Type B pancreatic cell (in vitro differentiated cells): ENCODE measurements at regions not wholly inside any gene's neighbourhood (a gene's known extent, or its start where the extent isn't known, plus 50 kb on each side); places are given as distances from the start of the nearest gene placed in this dataset.

ENCODE experiments used
- DNase-seq: peaks from one replicate; pipeline ENCODE4 v3.0.0; 2021; ENCODE audit warnings: mixed read lengths; ENCODE audit not compliant: unreplicated experiment; ENCODE audit errors: extremely low spot score
- H3K27ac Mint-ChIP-seq: 2 replicates; pipeline ENCODE4 v1.8.0; 2021; ENCODE audit warnings: mild to moderate bottlenecking, mixed read lengths
- H3K27me3 Mint-ChIP-seq: 2 replicates; pipeline ENCODE4 v1.8.0; 2021; ENCODE audit warnings: mixed read lengths
- H3K36me3 Mint-ChIP-seq: 2 replicates; pipeline ENCODE4 v1.8.0; 2021; ENCODE audit warnings: mixed read lengths
- H3K4me1 Mint-ChIP-seq: one replicate; pipeline ENCODE4 v1.8.0; 2021; ENCODE audit warnings: mixed read lengths; ENCODE audit not compliant: unreplicated experiment
- H3K4me3 Mint-ChIP-seq: 2 replicates; pipeline ENCODE4 v1.8.0; 2021; ENCODE audit warnings: mild to moderate bottlenecking, mixed read lengths
- H3K9me3 Mint-ChIP-seq: 2 replicates; pipeline ENCODE4 v1.8.0; 2021; ENCODE audit warnings: mixed read lengths
- TF ChIP-seq, protein P1 (sequence below): fragments of 200-600 bp; sonication (generic); conservative IDR thresholded peaks from 2 replicates; pipeline ENCODE4 v1.5.0; 2021; ENCODE audit warnings: antibody characterized with exemption, mild to moderate bottlenecking

DNA sequence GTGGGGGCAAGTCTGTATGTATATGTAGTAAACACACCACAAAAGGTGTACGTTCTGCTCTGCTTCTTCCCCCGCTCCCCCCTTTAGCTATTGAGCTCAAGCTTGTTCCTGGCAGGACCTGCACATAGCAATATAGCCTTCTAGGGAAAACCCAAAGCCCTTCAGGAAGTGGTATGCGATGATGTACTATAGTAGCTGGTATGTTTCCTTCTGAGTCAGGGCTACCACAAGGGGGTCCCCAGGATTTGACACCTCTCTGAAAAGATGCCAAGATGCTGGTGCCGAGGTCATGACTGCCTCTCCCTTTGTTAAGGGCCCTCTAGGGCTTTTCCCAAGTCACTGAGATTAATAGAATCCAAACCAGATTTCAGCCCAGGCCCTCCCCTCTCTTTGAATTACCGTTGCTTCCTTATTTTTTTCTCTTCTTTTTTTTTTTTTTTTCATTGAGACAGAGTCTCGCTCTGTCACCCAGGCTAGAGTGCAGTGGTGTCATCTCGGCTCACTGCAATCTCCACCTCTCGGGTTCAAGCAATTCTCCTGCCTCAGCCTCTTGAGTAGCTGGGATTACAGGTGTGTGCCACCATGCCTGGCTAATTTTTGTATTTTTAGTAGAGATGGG, 268.4 kb downstream of the ETS1 start:
- Mint-ChIP-seq H3K4me3 (no peak overlapping the region), H3K27me3 (no peaks in the 10 kb centered on the region), H3K36me3 (no peaks in the 10 kb centered on the region), H3K4me1 (no peaks in the 10 kb centered on the region), H3K9me3 (peaks cover 22% of the 10 kb centered on the region), H3K27ac (no peak overlapping the region)
- TF ChIP-seq, protein P1, sequence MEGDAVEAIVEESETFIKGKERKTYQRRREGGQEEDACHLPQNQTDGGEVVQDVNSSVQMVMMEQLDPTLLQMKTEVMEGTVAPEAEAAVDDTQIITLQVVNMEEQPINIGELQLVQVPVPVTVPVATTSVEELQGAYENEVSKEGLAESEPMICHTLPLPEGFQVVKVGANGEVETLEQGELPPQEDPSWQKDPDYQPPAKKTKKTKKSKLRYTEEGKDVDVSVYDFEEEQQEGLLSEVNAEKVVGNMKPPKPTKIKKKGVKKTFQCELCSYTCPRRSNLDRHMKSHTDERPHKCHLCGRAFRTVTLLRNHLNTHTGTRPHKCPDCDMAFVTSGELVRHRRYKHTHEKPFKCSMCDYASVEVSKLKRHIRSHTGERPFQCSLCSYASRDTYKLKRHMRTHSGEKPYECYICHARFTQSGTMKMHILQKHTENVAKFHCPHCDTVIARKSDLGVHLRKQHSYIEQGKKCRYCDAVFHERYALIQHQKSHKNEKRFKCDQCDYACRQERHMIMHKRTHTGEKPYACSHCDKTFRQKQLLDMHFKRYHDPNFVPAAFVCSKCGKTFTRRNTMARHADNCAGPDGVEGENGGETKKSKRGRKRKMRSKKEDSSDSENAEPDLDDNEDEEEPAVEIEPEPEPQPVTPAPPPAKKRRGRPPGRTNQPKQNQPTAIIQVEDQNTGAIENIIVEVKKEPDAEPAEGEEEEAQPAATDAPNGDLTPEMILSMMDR = no peak
- no peak for DNase-seq

DNA sequence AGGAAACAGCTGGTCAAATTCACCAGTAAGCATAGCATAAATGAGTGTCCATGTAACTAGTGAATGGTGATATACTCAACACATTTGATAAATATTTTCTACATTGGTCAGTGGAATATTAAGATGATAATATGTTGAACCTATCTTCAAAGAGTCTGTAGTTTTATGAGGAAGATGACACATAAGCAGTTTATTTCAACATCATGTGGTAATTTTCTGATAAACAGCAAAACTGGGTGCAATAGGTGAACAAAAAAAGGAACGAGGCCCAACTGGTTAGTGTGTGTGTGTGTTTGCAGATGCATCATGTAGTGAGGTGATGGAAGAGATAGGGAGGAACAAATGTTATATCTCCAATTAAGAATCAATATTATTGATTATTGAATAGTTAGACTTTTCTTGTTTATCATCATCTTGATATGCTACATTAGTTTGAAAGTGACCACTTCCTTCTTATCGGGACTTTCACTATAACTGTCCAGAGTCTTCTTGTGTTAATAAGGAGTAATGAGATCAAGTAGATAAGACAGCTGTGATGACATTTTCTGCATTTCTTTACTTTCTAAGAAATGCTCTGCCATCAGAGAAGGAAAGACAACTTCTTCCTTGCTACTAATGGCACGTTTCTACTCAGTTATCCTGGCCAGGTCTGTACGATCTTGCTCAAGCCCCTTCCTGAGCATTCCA, 270.7 kb downstream of the ETS1 start:
- no peak for DNase-seq
- Mint-ChIP-seq H3K36me3 (no peaks in the 10 kb centered on the region), H3K4me1 (no peaks in the 10 kb centered on the region), H3K27me3 (no peaks in the 10 kb centered on the region), H3K9me3 (peaks cover 24% of the 10 kb centered on the region), H3K4me3 (no peak overlapping the region), H3K27ac (no peak overlapping the region)
- TF ChIP-seq, protein P1 = no peak

DNA sequence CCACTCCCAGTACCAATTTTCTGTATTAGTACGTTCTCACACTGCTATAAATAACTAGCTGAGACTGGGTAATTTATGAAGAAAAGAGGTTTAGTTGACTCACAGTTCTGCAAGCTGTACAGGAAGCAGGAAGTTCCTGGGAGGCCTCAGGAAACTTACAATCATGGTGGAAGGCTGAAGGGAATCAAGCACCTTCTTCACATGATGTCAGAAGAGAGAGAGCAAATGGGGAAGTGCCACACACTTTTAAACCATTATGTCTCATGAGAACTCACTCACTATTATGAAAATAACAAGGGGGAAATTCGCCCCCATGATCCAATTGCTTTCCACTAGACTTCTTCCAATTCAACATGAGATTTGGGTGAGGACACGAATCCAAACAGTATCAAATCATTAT, 271.4 kb downstream of the ETS1 start:
- Mint-ChIP-seq H3K27me3 (no peaks in the 10 kb centered on the region), H3K27ac (no peak overlapping the region)

DNA sequence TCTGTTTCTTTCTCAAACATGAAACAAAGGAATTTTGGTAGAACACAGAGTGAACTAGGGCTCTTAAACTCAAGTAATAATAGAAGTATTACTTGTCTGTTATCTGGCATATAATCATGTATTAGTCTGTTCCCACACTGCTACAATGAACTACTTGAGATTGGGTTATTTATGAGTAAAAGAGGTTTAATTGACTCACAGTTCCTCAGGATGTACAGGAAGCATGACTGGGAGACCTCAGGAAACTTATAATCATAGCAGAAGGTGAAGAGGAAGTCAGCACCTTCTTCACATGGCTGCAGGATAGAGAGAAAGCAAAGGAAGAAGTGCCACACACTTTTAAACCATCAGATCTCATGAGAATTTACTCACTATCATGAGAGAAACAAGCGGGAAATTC, 273.4 kb downstream of the ETS1 start:
- no peaks in the 10 kb centered on the region for H3K36me3 Mint-ChIP-seq
- no peaks in the 10 kb centered on the region for H3K27me3 Mint-ChIP-seq
- DNase-seq = no peak
- H3K4me3 Mint-ChIP-seq = no peak overlapping the region
- peaks cover 6% of the 10 kb centered on the region for H3K4me1 Mint-ChIP-seq
- H3K9me3 Mint-ChIP-seq = peaks cover 20% of the 10 kb centered on the region
- TF ChIP-seq, protein P1 = no peak
- H3K27ac Mint-ChIP-seq = no peak overlapping the region

More for the DNA sequence above, 271.4 kb downstream of the ETS1 start:
- TF ChIP-seq, protein P1 = no peak
- H3K4me3 Mint-ChIP-seq = no peak overlapping the region
- no peaks in the 10 kb centered on the region for H3K36me3 Mint-ChIP-seq
- DNase-seq = no peak
- peaks cover 24% of the 10 kb centered on the region for H3K9me3 Mint-ChIP-seq
- no peaks in the 10 kb centered on the region for H3K4me1 Mint-ChIP-seq

DNA sequence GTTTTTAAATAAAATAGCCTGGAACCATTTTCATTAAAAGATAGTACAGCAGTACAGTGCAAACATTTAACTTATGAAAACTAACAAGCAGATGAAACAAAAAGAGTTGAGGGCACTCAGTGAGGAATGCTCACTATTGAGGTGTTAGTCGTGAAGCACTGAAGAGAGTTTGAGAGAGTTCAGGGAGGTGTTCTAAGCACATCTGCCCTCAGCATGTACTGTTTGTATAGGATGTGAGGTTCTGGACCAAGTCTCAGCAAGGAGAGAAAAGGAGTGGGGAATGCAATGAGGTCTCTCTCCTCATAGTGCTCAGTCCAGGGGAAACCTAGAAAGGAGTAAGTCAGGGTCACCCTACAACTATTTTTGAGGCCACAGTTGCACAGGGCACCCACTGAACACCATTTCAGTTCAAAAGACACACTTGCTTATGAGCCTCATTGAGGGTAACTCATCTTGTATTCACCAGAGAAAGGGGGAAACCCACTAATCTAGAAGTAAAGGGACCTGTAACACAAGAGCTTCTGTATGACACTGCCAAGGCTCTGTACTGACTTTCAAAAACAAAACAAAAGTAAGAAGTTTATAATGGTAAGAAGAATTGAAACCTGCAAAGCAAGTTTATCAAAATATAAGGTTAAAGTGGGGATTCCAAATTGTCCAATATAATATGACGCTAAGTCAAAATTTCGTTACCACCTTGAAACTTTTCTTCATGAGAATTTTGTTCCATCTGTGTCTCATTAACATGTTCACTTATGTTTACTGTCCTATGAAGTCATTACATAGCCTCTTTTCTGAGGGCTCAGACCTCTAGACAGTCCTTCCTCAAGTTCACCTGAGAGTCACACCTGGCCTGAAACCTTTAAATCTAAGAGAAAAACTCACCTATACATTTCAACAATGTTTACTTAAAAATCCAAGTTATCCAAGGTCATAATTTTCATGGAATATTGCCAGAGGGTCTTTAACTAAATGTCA, 275.3 kb downstream of the ETS1 start:
- no peaks in the 10 kb centered on the region for H3K27me3 Mint-ChIP-seq
- H3K9me3 Mint-ChIP-seq = peaks cover 15% of the 10 kb centered on the region
- no peak for DNase-seq
- H3K36me3 Mint-ChIP-seq = no peaks in the 10 kb centered on the region
- H3K27ac Mint-ChIP-seq = no peak overlapping the region
- H3K4me3 Mint-ChIP-seq = no peak overlapping the region
- TF ChIP-seq, protein P1 = no peak
- peaks cover 11% of the 10 kb centered on the region for H3K4me1 Mint-ChIP-seq
